ENCODE measurements at regions not wholly inside any gene's neighbourhood (a gene's known extent, or its start where the extent isn't known, plus 50 kb on each side); places are given as distances from the start of the nearest gene placed in this dataset.
A peak's percentile ranks its signal among the peaks of the same experiment; 100 is the strongest.
"Not testable (repeated sequence)": the region's sequence is repeated elsewhere in the genome, so short reads cannot be mapped to it uniquely, and the experiment has no call there.

DNA sequence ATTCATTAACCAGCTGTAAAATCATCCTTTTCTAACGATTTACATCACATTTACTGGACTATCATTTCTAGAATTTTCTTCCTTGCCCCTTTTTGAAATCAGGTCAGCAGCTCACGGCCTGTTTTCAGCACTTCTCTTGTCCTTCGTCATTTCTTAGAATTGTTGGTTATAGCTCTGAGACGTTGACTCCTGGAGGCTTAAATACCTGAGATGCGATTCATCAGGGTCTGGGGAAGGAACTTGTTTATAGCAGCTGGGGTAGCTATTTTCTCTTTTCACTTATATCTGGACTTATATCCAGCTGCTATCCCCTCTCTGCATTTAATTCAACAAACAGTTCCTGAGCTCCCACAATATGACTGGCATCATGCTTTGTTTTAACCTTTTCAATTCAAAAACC lies 338.7 kb upstream of the TNRC6C start:
- ChIA-PET POLR2A (no interaction called here), CTCF (interaction anchor here (1.5 kb wide), 1 partner anchor 13 kb away, joined by 5 read pairs; no protein-coding TSS in a partner anchor)
- DNase-seq (ENCODE audit: low read depth, low spot score), result peak; percentile 17
- no peak for TF ChIP-seq CTCF (IDR thresholded peaks at IDR 0.05; ENCODE audit: insufficient read depth, low read length, missing control alignments)
- no peak overlapping the region for H3K4me3 ChIP-seq (ENCODE audit: low read depth, low read length)

- CTCF ChIA-PET, result no interaction called here
- DNase-seq (ENCODE audit: low read depth, low spot score), result no peak
- H3K4me3 ChIP-seq (ENCODE audit: low read depth, low read length), result no peak overlapping the region
- POLR2A ChIA-PET, result no interaction called here
- no peak for TF ChIP-seq CTCF (IDR thresholded peaks at IDR 0.05; ENCODE audit: insufficient read depth, low read length, missing control alignments)
These were observed 338.2 kb upstream of the TNRC6C start for GRCh38 chr17:77620282-77620681.

- DNase-seq (ENCODE audit: low read depth, low spot score); POLR2A ChIA-PET; H3K4me3 ChIP-seq (ENCODE audit: low read depth, low read length); CTCF ChIA-PET: not testable (repeated sequence)
These were observed 336.4 kb upstream of the TNRC6C start for GRCh38 chr17:77622084-77622483.

- no peak for TF ChIP-seq CTCF (IDR thresholded peaks at IDR 0.05; ENCODE audit: insufficient read depth, low read length, missing control alignments)
- ChIA-PET CTCF (no interaction called here), POLR2A (no interaction called here)
- H3K4me3 ChIP-seq (ENCODE audit: low read depth, low read length), result no peak overlapping the region
- no peak for DNase-seq (ENCODE audit: low read depth, low spot score)
These were observed 335.9 kb upstream of the TNRC6C start for GRCh38 chr17:77622647-77623046.

- POLR2A ChIA-PET, CTCF ChIA-PET: not testable (repeated sequence)
These were observed 335.2 kb upstream of the TNRC6C start for GRCh38 chr17:77623321-77623720.

DNA sequence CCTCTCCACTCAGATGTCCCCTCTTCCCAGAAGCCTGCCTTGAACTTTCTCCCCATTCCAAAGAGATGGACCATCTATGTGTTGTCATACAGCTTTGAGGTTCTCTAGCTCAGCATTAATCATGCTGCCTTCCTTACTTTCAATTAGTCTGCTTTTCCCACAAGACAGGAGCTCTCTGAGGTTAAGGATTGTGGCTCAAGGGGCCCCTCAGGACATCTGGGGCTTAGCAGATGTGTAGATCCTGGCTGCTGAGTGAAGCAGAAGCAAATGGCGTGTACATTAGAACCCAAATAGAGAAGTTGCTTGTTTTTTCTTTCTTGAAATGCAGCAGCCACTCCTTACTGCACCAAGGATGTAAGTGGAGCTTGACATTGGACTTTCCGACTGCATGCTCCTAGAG lies 330.5 kb upstream of the TNRC6C start:
- no peak overlapping the region for H3K4me3 ChIP-seq (ENCODE audit: low read depth, low read length)
- TF ChIP-seq CTCF (IDR thresholded peaks at IDR 0.05; ENCODE audit: insufficient read depth, low read length, missing control alignments), result no peak
- no peak for DNase-seq (ENCODE audit: low read depth, low spot score)
- POLR2A ChIA-PET, result no interaction called here
- CTCF ChIA-PET, result no interaction called here

More at GRCh38 chr17:77623321-77623720, 335.2 kb upstream of the TNRC6C start:
- not testable (repeated sequence) for DNase-seq (ENCODE audit: low read depth, low spot score); H3K4me3 ChIP-seq (ENCODE audit: low read depth, low read length)

DNA sequence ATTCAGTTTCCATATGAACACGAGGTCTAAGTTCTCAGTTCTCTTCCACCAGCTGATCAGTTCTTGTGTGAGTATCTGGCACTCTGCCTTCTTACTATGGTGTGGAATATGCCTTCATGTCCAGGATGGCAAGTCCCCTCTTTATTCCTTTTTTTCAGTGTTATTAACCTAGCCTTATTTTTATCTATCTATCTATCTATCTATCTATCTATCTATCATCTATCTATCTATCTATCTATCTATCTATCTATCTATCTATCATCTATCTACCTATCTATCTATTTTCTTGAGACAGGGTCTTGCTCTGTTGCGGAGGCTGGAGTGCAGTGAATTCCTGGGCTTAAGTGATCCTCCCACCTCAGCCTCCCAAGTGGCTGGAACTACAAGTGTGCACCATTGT lies 329.2 kb upstream of the TNRC6C start:
- H3K4me3 ChIP-seq (ENCODE audit: low read depth, low read length); POLR2A ChIA-PET; DNase-seq (ENCODE audit: low read depth, low spot score); CTCF ChIA-PET: not testable (repeated sequence)

DNA sequence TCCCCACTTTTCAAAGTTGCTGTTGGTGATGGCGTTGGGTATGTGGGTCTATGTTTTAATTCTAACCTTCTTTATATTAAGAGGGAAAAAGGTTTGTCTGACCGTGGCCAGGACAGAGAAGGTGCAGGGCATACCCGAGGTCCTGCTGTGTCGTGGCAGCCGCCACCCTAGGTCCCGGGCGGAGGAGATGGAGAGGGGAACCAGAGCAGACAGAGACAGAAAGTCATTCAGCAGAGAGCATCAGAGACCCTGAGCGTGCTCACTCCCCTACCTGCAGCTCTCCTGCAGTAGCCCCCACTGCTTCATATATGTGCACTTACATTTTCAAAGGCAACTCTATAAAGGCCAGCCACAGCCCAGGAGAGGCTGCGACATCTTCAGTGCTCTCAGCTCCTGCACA lies 327.2 kb upstream of the TNRC6C start:
- CTCF ChIA-PET, result no interaction called here

More for the DNA sequence above, 327.2 kb upstream of the TNRC6C start:
- POLR2A ChIA-PET, result no interaction called here
- no peak for DNase-seq (ENCODE audit: low read depth, low spot score)
- TF ChIP-seq CTCF (IDR thresholded peaks at IDR 0.05; ENCODE audit: insufficient read depth, low read length, missing control alignments), result no peak
- H3K4me3 ChIP-seq (ENCODE audit: low read depth, low read length), result no peak overlapping the region

Measured in AG04449 (cell line).